ENCODE measurements at regions not wholly inside any gene's neighbourhood (a gene's known extent, or its start where the extent isn't known, plus 50 kb on each side); places are given as distances from the start of the nearest gene placed in this dataset.

DNA sequence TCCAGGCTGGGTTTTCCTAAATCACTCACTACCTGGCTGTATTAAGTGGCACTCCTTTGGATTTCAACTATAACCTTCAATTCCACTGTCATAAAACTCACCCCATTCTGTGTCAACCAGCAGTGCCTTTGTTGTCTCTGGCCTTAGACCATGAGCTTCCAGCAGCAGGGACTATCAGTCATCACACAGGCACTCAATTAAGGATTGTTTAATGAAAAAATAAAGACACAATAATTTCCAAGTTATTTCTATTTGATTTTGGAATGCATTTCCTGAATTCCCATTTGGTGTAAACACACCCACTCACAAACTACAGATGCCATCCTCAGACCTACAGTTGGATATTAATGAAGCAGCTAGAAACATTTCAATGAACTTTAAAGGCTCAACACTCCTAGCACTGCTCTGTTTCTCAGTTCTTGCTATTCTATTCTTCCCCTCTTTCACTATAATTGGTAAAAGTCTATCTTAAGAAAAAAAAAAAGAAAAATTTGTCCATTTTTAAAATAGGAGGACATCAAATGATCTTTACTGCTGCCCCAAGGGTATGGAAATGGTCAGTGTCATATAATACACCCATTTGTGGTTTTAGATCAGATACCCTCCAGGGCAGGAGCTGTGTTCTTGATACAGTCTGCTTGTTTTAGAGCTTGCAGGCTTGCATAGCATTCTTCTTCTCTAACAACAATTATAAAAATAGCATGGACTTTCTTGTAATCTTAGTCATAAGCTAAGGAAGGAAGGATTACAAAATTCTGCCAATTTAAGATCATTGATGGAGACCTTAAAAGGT is 156.4 kb downstream of the PTGER3 start:
- no peak for DNase-seq (ENCODE audit: low read depth)

DNA sequence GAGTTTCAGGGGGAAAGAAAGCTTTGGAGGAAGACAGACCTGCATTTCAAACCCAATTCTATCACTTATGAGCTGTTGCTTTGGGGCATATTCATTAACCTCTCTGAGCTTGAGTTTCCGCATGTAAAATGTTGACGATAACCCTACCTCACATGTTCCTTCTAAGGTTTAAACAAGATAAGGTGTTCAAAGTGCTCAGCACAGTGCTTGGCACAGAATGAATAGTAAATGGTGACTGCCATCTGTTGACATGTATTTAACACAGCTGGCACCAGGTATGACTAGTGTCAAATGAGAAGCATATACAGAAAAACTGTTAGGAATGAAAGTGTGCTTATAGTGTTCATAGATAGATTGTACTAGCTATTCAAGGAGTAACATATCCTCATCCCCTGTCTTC is 155.5 kb downstream of the PTGER3 start:
- DNase-seq (ENCODE audit: low read depth), result no peak

- no peak for DNase-seq (ENCODE audit: low read depth)
Measured at GRCh38 chr1:70892930-70893329, 154.7 kb downstream of the PTGER3 start.

DNA sequence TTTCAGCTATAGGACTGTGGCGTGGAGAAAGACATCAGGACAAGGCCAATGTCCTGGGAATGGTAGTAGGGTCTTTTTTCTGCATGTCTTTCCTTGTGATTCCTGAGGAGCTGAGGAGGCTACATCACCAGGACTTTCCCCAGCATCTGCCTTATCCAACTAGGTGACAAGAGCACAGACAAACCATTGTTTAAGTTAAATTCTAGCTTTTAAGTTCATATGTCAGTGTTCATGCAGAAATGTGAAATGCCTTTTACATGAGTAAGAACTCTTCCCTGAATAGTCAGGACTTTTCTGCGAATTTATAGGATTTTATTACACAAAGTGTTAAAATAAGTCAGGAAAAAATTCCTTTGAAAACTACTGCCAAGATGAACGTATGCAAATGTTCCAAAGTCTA is 154.2 kb downstream of the PTGER3 start:
- no peak for DNase-seq (ENCODE audit: low read depth)

GRCh38 chr1:70895531-70895930 is 152.1 kb downstream of the PTGER3 start:
- DNase-seq (ENCODE audit: low read depth), result no peak

- DNase-seq (ENCODE audit: low read depth), result no peak
Measured at GRCh38 chr1:70896224-70896623, 151.4 kb downstream of the PTGER3 start.

DNA sequence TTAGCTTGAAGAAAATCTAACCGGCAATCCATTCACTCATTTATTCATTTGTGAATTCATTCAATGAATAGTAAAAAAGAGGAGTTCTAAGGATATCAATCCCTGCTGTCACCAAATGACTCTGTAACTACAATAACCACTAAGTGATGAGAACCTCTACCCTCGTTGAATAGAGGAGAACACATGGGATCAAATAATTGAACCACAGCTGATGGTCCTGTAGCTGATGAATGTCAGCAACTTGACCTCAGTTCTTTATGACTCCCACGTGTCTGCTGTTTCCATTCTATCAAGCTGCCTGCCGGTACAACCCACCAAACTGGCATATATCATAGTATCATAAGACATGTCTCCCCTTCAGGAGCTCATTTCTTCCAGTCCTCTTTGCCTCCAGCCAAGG is 150.3 kb downstream of the PTGER3 start:
- DNase-seq (ENCODE audit: low read depth), result no peak

DNA sequence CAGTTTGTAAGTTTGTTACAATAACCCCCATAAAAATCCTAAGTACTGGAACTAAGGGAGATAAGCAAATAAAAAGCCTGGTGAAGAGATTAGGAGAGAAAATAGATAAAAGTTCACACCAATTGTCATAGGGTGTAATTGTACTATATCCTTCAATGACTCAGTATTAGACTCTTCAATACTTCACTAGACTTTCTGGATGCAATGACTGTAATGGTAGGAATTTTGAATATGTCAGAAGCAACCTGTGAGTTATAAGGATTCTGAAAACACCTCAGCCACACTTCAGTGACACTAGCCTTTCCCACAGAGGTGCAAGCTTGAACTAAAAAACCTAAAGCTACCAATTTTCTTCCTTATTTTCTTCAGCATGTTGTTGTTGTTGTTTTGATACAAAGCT is 147.9 kb downstream of the PTGER3 start:
- no peak for DNase-seq (ENCODE audit: low read depth)

DNA sequence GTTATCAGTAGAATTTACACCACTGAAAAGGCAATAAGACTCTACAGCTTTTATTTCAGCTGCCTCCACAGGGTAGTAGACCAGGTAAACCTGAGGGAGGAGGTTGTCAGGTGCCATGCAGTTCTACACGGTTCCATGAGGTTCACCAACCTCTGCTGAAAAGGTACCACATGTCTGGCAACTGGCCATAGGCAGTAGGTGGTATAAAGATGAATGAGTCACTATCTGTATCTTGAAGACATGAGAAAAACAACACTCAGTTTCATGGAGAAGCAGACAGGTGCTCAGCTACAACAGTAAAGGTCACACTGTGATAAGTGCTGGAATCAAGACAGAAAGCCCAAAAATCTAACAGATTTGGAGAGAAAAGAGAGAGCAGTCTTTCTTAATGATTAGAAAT is 145.4 kb downstream of the PTGER3 start:
- no peak for DNase-seq (ENCODE audit: low read depth)

DNA sequence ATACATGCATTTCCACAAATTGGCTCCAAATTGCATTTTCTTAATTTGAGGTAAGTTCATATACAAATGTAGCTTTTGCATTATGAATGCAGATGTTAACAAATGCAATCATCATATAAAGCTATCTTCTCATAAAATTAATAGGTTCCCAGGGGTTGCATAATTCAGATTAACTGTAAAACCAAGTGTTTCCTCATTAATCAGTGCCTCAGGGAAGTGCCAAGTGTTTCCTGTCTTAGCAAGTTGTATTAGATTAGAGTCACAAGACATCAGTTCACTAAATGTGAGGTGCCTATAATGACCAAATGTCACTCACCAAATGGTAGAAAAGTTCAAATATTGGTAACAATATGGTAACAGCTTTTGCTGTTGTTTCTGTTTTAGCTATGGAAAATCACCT is 140.8 kb downstream of the PTGER3 start:
- DNase-seq (ENCODE audit: low read depth), result no peak

DNA sequence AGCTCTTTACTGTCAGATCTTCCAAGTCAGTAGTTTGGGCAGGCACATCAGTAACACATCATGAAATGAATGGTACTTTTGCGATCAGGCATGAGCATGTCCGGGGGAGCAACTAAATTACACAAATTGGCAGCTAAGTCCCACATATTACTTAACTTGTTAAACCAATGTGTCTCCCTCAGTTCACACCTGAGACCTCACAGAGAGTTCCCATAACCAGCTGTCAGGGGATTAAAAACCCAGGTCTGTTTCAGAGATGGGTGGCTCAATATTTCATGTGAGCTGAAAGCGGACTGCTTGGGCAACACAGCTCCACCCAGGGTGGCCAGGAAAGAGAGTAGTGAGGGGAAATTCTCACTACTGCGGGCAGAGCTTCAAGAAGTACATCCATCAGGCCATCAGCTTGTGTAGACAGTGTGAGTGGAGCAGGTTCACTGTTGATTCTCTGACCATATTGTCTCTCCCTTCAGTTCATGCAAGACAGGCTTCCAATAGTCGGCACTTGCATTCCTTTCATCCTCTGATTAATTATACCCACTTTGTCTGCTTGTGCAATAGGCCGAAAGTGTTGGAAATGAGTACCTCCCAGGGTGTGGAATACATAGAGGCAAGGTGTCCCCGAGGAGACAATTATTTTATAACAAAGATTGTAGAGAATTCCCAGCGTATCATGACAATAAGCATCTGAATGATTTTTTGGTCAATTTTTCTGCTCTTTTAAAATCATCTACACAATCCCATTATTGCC is 139.9 kb downstream of the PTGER3 start:
- no peak for DNase-seq (ENCODE audit: low read depth)

GRCh38 chr1:70909262-70909822 is 138.3 kb downstream of the PTGER3 start:
- DNase-seq (ENCODE audit: low read depth), result no peak

DNA sequence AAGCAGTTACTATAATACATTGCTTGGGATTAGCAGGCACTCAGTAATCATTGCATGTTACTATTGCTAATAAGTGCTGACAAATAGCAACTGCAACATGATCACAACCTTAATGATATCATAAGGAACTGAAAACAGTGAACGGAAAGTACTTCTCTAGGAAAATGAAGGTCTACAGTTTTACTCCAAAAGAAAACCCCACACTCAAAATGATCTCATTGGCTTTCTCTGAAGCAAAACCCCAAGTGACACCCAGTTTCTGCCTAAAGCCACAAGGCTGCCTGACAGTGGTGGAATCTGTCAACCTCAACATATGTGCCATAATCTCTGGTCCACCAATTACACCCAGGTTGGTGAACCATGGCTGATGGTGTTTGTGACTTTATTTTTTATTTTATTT is 137.6 kb downstream of the PTGER3 start:
- no peak for DNase-seq (ENCODE audit: low read depth)

DNA sequence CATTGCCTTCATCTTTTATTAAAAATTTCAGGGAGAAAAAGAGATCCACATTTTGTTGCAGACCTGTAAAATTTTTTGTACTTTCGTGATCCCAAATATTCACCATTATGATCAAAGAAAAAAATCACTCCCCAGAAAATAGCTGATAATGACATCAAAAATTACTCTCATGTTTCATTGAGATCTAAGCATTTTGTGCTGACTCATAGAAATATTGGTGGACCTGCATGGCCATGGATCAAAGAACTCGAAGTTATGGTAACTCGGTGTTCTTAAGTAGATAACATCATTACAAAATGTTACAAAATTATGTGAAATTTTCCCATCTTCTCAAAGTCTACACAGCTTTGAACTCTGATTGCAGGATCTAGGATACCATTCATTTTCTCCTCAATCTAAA is 135.8 kb downstream of the PTGER3 start:
- DNase-seq (ENCODE audit: low read depth), result no peak

DNA sequence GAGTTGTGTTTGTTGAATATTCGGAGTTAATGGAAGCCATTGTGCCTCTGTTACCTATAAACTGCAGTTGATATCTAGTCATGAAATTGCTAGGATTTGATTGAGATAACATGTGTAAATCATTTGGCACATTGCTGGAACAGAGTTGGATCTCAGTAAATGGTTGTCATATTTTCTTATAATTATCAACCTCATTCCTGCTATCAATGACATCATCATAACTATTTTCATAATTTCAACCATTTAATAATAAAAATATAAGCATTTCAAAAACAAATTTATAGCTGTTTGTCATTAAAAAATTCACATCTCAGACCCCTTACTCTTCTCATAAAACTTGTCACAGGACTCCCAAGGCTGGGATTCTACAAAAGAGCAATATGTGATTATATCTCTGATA is 133.4 kb downstream of the PTGER3 start:
- no peak for DNase-seq (ENCODE audit: low read depth)

DNA sequence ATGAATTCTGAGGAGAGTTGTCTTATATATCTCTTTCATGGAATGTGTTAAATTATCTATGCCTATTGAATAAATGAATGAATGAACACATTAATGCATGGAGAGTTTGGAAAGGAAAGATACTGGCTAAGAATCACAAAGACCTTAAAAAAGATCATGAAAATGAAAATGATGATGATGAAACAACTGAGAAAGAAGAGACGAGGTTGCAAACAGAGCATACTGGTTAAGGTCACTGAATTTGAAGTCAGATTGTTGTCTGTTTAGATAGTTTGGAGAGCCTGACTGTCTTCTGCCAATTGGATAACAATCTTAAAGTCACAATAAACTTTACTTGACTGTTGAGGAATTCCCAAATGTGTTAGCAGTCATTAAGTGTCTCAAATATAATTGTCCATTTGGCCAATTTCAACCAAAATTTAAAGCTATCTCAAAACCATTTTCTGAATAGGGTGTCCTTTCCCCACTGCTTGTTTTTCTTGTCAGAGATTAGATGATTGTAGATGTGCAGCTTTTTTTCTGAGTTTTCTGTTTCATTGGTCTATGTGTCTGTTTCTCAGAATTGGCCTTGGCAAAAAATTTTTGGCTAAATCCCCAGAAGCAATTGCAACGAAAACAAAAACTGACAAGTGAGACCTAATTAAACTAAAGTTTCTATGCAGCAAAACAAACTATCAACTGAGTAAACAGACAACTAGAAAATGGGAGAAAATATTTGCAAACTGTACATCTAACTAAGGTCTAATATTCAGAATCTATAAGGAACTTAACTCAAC is 132.2 kb downstream of the PTGER3 start:
- no peak for DNase-seq (ENCODE audit: low read depth)

DNA sequence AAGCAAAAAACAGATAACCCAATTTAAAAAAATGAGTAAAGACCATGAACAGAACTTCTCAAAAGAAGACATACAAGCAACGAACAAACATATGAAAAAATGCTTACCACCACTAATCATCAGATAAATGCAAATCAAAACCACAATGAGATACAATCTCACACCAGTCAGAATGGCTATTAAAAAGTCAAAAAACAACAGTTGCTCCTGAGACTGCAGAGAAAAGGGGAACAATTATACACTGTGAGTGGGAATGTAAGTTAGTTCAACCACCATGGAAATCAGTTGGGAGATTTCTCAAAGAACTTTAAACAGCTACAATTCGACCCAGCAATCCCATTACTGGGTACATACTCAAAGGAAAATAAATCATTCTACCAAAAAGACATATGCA is 131.6 kb downstream of the PTGER3 start:
- DNase-seq (ENCODE audit: low read depth), result no peak

DNA sequence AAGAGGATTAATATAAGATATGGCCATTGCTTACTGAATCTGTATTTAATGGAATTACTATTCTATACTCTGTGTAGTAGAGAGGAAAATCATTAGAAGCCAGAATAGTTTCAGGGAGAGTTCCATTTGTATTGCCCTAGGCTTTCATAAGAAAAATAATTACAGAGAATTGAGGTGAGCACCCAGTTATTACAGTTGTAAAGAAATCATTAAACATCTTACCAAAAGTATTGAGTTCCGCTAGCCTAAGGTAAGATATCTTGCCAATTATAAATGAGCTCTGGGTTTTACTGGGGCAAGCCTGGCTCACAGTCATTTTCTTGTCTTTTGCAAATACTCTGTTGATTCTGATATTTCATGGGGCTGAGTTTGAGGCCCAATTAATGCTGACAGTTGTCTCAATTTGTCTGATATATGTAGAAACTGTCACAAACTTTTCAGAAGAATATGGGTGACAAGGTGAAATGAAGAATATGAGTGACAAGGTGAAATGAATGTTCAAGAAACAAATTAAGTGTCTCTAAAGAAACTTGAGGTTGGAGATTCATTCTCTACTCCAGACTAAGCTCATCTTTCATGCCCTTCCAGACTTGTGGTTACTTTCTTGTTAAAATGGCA is 127.8 kb downstream of the PTGER3 start:
- no peak for DNase-seq (ENCODE audit: low read depth)

All from T follicular helper cell (primary cell).